Endothelial cell of umbilical vein (primary cell): ENCODE measurements at regions not wholly inside any gene's neighbourhood (a gene's known extent, or its start where the extent isn't known, plus 50 kb on each side); places are given as distances from the start of the nearest gene placed in this dataset.
"Not testable (repeated sequence)": the region's sequence is repeated elsewhere in the genome, so short reads cannot be mapped to it uniquely, and the experiment has no call there.

ENCODE experiments used
- GATA2 ChIP-seq: IDR thresholded peaks from 2 replicates; pipeline ENCODE4 v1.7.0; 2011; ENCODE audit warnings: low read depth, mild to moderate bottlenecking, moderate library complexity, mixed read lengths, low read length; ENCODE audit not compliant: insufficient read length, insufficient read depth
- JUN ChIP-seq: IDR thresholded peaks from 2 replicates; pipeline ENCODE4 v1.6.1; 2011; ENCODE audit warnings: borderline replicate concordance, low read depth; ENCODE audit not compliant: insufficient read length, insufficient read depth
- POLR2A ChIP-seq: IDR thresholded peaks from 2 replicates; pipeline ENCODE4 v1.6.1; 2012; ENCODE audit warnings: low read depth, mild to moderate bottlenecking, control low read depth, low read length
- POLR2AphosphoS5 ChIP-seq: IDR thresholded peaks from 2 replicates; pipeline ENCODE4 v1.6.1; 2012; ENCODE audit warnings: low read depth, mild to moderate bottlenecking, control low read depth, low read length, moderate library complexity; ENCODE audit not compliant: insufficient read depth
- TF ChIP-seq, protein P1 (sequence below), 2 donors: IDR thresholded peaks; 1 replicate in 1 of 2; 2 replicates in 1 of 2; pipeline ENCODE4 v1.5.1; 2011; ENCODE audit warnings: low read length in 2 of 2, mild to moderate bottlenecking in 2 of 2, moderate library complexity in 2 of 2, control low read depth in 1 of 2, inconsistent platforms in 1 of 2, low read depth in 1 of 2; ENCODE audit not compliant: insufficient read depth in 1 of 2; ENCODE audit errors: extremely low read depth in 1 of 2

- TF ChIP-seq, protein P1, sequence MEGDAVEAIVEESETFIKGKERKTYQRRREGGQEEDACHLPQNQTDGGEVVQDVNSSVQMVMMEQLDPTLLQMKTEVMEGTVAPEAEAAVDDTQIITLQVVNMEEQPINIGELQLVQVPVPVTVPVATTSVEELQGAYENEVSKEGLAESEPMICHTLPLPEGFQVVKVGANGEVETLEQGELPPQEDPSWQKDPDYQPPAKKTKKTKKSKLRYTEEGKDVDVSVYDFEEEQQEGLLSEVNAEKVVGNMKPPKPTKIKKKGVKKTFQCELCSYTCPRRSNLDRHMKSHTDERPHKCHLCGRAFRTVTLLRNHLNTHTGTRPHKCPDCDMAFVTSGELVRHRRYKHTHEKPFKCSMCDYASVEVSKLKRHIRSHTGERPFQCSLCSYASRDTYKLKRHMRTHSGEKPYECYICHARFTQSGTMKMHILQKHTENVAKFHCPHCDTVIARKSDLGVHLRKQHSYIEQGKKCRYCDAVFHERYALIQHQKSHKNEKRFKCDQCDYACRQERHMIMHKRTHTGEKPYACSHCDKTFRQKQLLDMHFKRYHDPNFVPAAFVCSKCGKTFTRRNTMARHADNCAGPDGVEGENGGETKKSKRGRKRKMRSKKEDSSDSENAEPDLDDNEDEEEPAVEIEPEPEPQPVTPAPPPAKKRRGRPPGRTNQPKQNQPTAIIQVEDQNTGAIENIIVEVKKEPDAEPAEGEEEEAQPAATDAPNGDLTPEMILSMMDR (IDR thresholded peaks at IDR 0.05; ENCODE audit: extremely low read depth in 1 of 2, insufficient read depth in 1 of 2, low read depth in 1 of 2, low read length in 2 of 2): not testable (repeated sequence)
- TF ChIP-seq JUN, POLR2A, POLR2AphosphoS5, GATA2: not testable (repeated sequence)
Measured at GRCh38 chr10:46840393-46841050, 70.7 kb upstream of the PTPN20 start.
